B cell (primary cell): ENCODE measurements at regions not wholly inside any gene's neighbourhood (a gene's known extent, or its start where the extent isn't known, plus 50 kb on each side); places are given as distances from the start of the nearest gene placed in this dataset.

Source experiments
- ATAC-seq: fragments of 200-7000 bp; cut with Tn5 transposase; one replicate; pipeline ENCODE4 v1.10.0; 2021; ENCODE audit warnings: low read depth, mild to moderate bottlenecking, moderate number of reproducible peaks, moderate library complexity
- CTCF ChIA-PET: fragments of 350-600 bp; sonication (Branson Sonifier 250); formaldehyde crosslinking; loops from one replicate; lab custom pipeline; 2021; ENCODE audit warnings: antibody characterized with exemption, inconsistent platforms; lab: Charles Lee
- POLR2A ChIA-PET: fragments of 350-600 bp; sonication (Branson Sonifier 250); formaldehyde crosslinking; loops from one replicate; lab custom pipeline; 2021; ENCODE audit warnings: antibody characterized with exemption; lab: Charles Lee
- DNase-seq: peaks from one replicate; pipeline ENCODE4 v3.0.0; 2013
- H2AFZ ChIP-seq: 2 replicates; pipeline ENCODE4 v1.6.1; 2012; ENCODE audit warnings: mild to moderate bottlenecking, low read depth, low read length; ENCODE audit not compliant: insufficient read depth, poor library complexity, severe bottlenecking
- H3K27ac ChIP-seq, 2 donors: 1 replicate in 1 of 2; 2 replicates in 1 of 2; pipeline ENCODE4 v1.5.1; 2012 to 2013; ENCODE audit warnings: low read length in 2 of 2, mild to moderate bottlenecking in 2 of 2, moderate library complexity in 1 of 2
- H3K27me3 ChIP-seq, 4 experiments: fragments of 200-600 bp in 1 of 4; sonication (generic) in 1 of 4; replicated peaks in 1 of 4; 1 replicate in 2 of 4; 2 replicates in 2 of 4; pipeline versions ENCODE4 v1.6.1 to v1.7.0; 2013 to 2016; ENCODE audit warnings: low read length in 3 of 4, mild to moderate bottlenecking in 2 of 4, mixed read lengths in 1 of 4, moderate library complexity in 1 of 4; ENCODE audit not compliant: insufficient read depth in 4 of 4, control insufficient read depth in 3 of 4; ENCODE audit errors: control extremely low read depth in 1 of 4
- H3K36me3 ChIP-seq, 2 experiments: replicated peaks in 1 of 2; 1 replicate in 1 of 2; 2 replicates in 1 of 2; pipeline versions ENCODE4 v1.6.1 to v1.7.1; 2013; ENCODE audit warnings: low read length in 1 of 2; ENCODE audit not compliant: insufficient read depth in 2 of 2, control insufficient read depth in 1 of 2; ENCODE audit errors: control extremely low read depth in 1 of 2, extremely low read depth in 1 of 2
- H3K4me1 ChIP-seq, 2 donors: fragments of 200-600 bp in 1 of 2; sonication (generic) in 1 of 2; 1 replicate in 1 of 2; 2 replicates in 1 of 2; pipeline versions ENCODE4 v1.5.1 to v1.6.1; 2013 to 2017; ENCODE audit warnings: low read length in 2 of 2; ENCODE audit not compliant: control insufficient read depth in 2 of 2, insufficient read depth in 2 of 2
- H3K4me2 ChIP-seq: replicated peaks from 2 replicates; pipeline ENCODE3; 2012; ENCODE audit warnings: mild to moderate bottlenecking, low read depth, low read length; ENCODE audit not compliant: poor library complexity, severe bottlenecking
- H3K4me3 ChIP-seq, 5 experiments: fragments of 200-600 bp in 1 of 5; sonication (generic) in 1 of 5; 1 replicate in 3 of 5; 2 replicates in 2 of 5; pipeline versions ENCODE4 v1.5.1 to v1.7.0; 2011 to 2016; ENCODE audit warnings: low read length in 4 of 5, mild to moderate bottlenecking in 4 of 5, low read depth in 2 of 5, control low read depth in 1 of 5, moderate library complexity in 1 of 5; ENCODE audit not compliant: insufficient read depth in 1 of 5; ENCODE audit errors: control extremely low read depth in 1 of 5, extremely low read depth in 1 of 5
- H3K79me2 ChIP-seq: fragments of 200-600 bp; sonication (generic); one replicate; pipeline ENCODE4 v1.6.0; 2016; ENCODE audit warnings: low read length; ENCODE audit not compliant: control insufficient read depth, insufficient read depth
- H3K9ac ChIP-seq: fragments of 200-600 bp; sonication (generic); 2 replicates; pipeline ENCODE4 v1.6.1; 2017; ENCODE audit warnings: mild to moderate bottlenecking, low read length, moderate library complexity
- H3K9me3 ChIP-seq, 3 donors: one replicate each; pipeline versions ENCODE4 v1.6.1 to v1.7.1; 2013; ENCODE audit warnings: low read length in 2 of 3; ENCODE audit not compliant: control insufficient read depth in 2 of 3, insufficient read depth in 1 of 3; ENCODE audit errors: control extremely low read depth in 1 of 3
- H4K20me1 ChIP-seq: 2 replicates; pipeline ENCODE4 v1.6.0; 2012; ENCODE audit warnings: mild to moderate bottlenecking, low read length; ENCODE audit not compliant: insufficient read depth, control insufficient read depth, poor library complexity, severe bottlenecking
- H3K27ac Mint-ChIP-seq: one replicate; pipeline ENCODE4 v1.8.0; 2021; ENCODE audit warnings: mixed read lengths
- H3K27me3 Mint-ChIP-seq: one replicate; pipeline ENCODE4 v1.8.0; 2021; ENCODE audit warnings: mixed read lengths
- H3K4me1 Mint-ChIP-seq: one replicate; pipeline ENCODE4 v1.8.0; 2021; ENCODE audit warnings: mixed read lengths
- H3K4me3 Mint-ChIP-seq: one replicate; pipeline ENCODE4 v1.8.0; 2021; ENCODE audit warnings: mixed read lengths
- H3K9me3 Mint-ChIP-seq: one replicate; pipeline ENCODE4 v1.8.0; 2022; ENCODE audit warnings: mixed read lengths; ENCODE audit not compliant: insufficient read depth
- EZH2 ChIP-seq: IDR thresholded peaks from 2 replicates; pipeline ENCODE4 v1.6.1; 2012; ENCODE audit warnings: borderline replicate concordance, low read depth, mild to moderate bottlenecking, moderate library complexity, low read length; ENCODE audit not compliant: insufficient read depth, poor library complexity, severe bottlenecking
- WGBS: methylation state at CpG from one replicate; pipeline ENCODE4 v1.1.5; 2013; ENCODE audit warnings: missing lambda C conversion rate; ENCODE audit not compliant: insufficient coverage; 5-methylcytosine and 5-hydroxymethylcytosine counted together
- intact Hi-C: fragments of 100-400 bp; cut with micrococcal nuclease; formaldehyde crosslinking; loops from one replicate; pipeline ENCODE4 v1.10.0; 2022
- TF ChIP-seq, protein P1 (sequence below): fragments of 200-600 bp; IDR thresholded peaks from one replicate; pipeline ENCODE4 v1.8.0; 2022; ENCODE audit warnings: antibody characterized with exemption, mild to moderate bottlenecking

DNA sequence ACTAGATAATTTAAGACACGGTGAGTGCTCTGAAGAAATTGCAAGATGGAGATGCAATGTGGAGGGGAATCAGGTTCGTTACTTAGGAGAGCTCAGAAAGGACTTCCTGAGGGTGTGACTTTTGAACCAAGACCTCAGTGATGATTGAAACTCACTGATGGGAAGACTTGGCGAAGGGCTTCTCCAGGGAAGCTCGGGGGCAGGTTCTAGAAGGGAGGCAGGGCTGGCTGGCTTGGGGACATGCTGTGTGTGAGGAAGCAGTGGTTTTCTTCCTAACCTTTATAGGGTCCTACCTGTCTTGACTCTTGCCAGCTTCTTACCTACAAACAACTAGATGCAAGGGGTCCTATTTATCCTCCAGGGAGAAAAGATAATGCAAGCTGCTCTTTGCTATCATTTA lies 637.9 kb downstream of the ACTR3B start:
- TF ChIP-seq EZH2 = no peak
- TF ChIP-seq, protein P1, sequence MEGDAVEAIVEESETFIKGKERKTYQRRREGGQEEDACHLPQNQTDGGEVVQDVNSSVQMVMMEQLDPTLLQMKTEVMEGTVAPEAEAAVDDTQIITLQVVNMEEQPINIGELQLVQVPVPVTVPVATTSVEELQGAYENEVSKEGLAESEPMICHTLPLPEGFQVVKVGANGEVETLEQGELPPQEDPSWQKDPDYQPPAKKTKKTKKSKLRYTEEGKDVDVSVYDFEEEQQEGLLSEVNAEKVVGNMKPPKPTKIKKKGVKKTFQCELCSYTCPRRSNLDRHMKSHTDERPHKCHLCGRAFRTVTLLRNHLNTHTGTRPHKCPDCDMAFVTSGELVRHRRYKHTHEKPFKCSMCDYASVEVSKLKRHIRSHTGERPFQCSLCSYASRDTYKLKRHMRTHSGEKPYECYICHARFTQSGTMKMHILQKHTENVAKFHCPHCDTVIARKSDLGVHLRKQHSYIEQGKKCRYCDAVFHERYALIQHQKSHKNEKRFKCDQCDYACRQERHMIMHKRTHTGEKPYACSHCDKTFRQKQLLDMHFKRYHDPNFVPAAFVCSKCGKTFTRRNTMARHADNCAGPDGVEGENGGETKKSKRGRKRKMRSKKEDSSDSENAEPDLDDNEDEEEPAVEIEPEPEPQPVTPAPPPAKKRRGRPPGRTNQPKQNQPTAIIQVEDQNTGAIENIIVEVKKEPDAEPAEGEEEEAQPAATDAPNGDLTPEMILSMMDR = no peak
- intact Hi-C loops = no loop called here
- no peaks in the 10 kb centered on the region for H3K27me3 Mint-ChIP-seq
- Histone ChIP-seq H3K36me3 (no peaks in the 10 kb centered on the region), H2AFZ (no peak overlapping the region), H3K27me3 (no peaks in the 10 kb centered on the region), H3K9ac (no peak overlapping the region), H3K4me1 (no peaks in the 10 kb centered on the region), H4K20me1 (no peaks in the 10 kb centered on the region), H3K4me3 (no peak overlapping the region), H3K27ac (no peak overlapping the region), H3K4me2 (no peak overlapping the region), H3K79me2 (no peaks in the 10 kb centered on the region), H3K9me3 (peaks cover 0 to 7% (median 1%) of the 10 kb centered on the region in 3 donors)
- ChIA-PET POLR2A (no interaction called here), CTCF (no interaction called here)
- H3K27ac Mint-ChIP-seq = no peak overlapping the region
- no peak overlapping the region for H3K4me3 Mint-ChIP-seq
- 86% methylated on average over 3 of the region's 4 CpGs for WGBS
- ATAC-seq = no peak
- peaks cover 11% of the 10 kb centered on the region for H3K9me3 Mint-ChIP-seq
- DNase-seq = no peak
- H3K4me1 Mint-ChIP-seq = no peaks in the 10 kb centered on the region

DNA sequence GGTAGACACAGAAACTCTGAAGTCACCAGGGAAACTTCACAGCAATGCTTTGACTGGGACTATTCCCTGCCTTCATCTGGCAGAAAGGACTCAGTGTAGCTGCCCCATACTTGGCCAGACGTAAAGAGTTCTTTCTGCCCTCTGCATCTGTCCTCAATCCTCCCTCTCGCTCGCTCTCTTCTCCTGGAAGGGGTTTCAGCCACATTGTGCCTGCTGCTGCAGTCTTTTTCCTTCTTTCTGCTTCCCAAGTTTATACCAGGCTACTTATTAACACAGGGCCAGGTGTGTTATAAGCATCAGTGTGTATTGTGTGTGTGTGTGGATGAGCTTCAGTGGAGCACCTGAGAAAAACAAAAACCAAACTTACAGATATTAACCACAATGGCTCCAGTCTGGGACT lies 638.4 kb downstream of the ACTR3B start:
- ATAC-seq = no peak
- H3K4me3 ChIP-seq = no peak overlapping the region
- no peaks in the 10 kb centered on the region for H3K4me1 Mint-ChIP-seq
- no peak overlapping the region for H3K4me2 ChIP-seq
- peaks cover 14% of the 10 kb centered on the region for H3K9me3 Mint-ChIP-seq
- no peaks in the 10 kb centered on the region for H3K27me3 Mint-ChIP-seq
- WGBS = 100% methylated on average over 1 of the region's 3 CpGs
- H3K4me1 ChIP-seq = no peaks in the 10 kb centered on the region
- H2AFZ ChIP-seq = no peak overlapping the region
- no peak overlapping the region for H3K27ac Mint-ChIP-seq
- no peaks in the 10 kb centered on the region for H3K27me3 ChIP-seq
- ChIA-PET POLR2A (no interaction called here), CTCF (no interaction called here)
- H3K4me3 Mint-ChIP-seq = no peak overlapping the region
- H3K27ac ChIP-seq = no peak overlapping the region
- no peak overlapping the region for H3K9ac ChIP-seq
- H3K9me3 ChIP-seq = peaks cover 0 to 10% (median 1%) of the 10 kb centered on the region in 3 donors
- H3K79me2 ChIP-seq = no peaks in the 10 kb centered on the region
- intact Hi-C loops = no loop called here
- DNase-seq = no peak
- no peaks in the 10 kb centered on the region for H4K20me1 ChIP-seq
- no peaks in the 10 kb centered on the region for H3K36me3 ChIP-seq
- TF ChIP-seq EZH2 = no peak
- TF ChIP-seq, protein P1 = no peak
